ENCODE measurements at regions not wholly inside any gene's neighbourhood (a gene's known extent, or its start where the extent isn't known, plus 50 kb on each side); places are given as distances from the start of the nearest gene placed in this dataset.

- Histone ChIP-seq H3K4me2 (no peak overlapping the region), H3K27me3 (ENCODE audit: insufficient read depth, low read depth) (no peaks in the 10 kb centered on the region), H3K9me2 (ENCODE audit: insufficient read depth) (no peaks in the 10 kb centered on the region), H2AFZ (no peak overlapping the region), H3K27ac (no peak overlapping the region), H3K36me3 (ENCODE audit: low read depth) (no peaks in the 10 kb centered on the region), H3K4me1 (replicated peaks; ENCODE audit: insufficient read depth) (no peaks in the 10 kb centered on the region), H3K79me2 (ENCODE audit: low read depth) (no peaks in the 10 kb centered on the region), H3K9me3 (ENCODE audit: insufficient read depth, low read depth) (no peaks in the 10 kb centered on the region), H3K4me3 (no peak overlapping the region), H3F3A (ENCODE audit: insufficient read depth, low read depth) (no peaks in the 10 kb centered on the region), H4K20me1 (ENCODE audit: insufficient read depth) (no peaks in the 10 kb centered on the region)
- DNase-seq: no peak
- POLR2A ChIA-PET (ENCODE audit: unreplicated experiment): no interaction called here
- no TSS peak for BruUV-seq (replicated peaks)
- CTCF ChIA-PET: no interaction called here
- intact Hi-C loops (cut with micrococcal nuclease; ENCODE audit: unreplicated experiment): loop anchor here (2.0 kb wide), 2 partner anchors 713 to 1735 kb away; no protein-coding TSS in a partner anchor
- TF ChIP-seq EZH2 (IDR thresholded peaks at IDR 0.05; ENCODE audit: low read depth): no peak
- no peak for TF ChIP-seq CTCF (conservative IDR thresholded peaks at IDR 0.05)
Measured at GRCh38 chr1:238239343-238239742, 348.6 kb upstream of the ZP4 start.

- DNase-seq: no peak
- ChIA-PET CTCF (no interaction called here), POLR2A (ENCODE audit: unreplicated experiment) (no interaction called here)
- H3K9me3 ChIP-seq (ENCODE audit: insufficient read depth, low read depth): no peaks in the 10 kb centered on the region
- no peak overlapping the region for H3K4me2 ChIP-seq
- H3K36me3 ChIP-seq (ENCODE audit: low read depth): no peaks in the 10 kb centered on the region
- no peak overlapping the region for H3K4me3 ChIP-seq
- no peaks in the 10 kb centered on the region for H3K4me1 ChIP-seq (replicated peaks; ENCODE audit: insufficient read depth)
- no peaks in the 10 kb centered on the region for H3K79me2 ChIP-seq (ENCODE audit: low read depth)
- H3K27ac ChIP-seq: no peak overlapping the region
- intact Hi-C loops (cut with micrococcal nuclease; ENCODE audit: unreplicated experiment): no loop called here
- no peaks in the 10 kb centered on the region for H4K20me1 ChIP-seq (ENCODE audit: insufficient read depth)
- H3K9me2 ChIP-seq (ENCODE audit: insufficient read depth): no peaks in the 10 kb centered on the region; the same call in 1 of the 2 replicates
- H3K27me3 ChIP-seq (ENCODE audit: insufficient read depth, low read depth): no peaks in the 10 kb centered on the region
- no TSS peak for BruUV-seq (replicated peaks)
- no peak overlapping the region for H2AFZ ChIP-seq
- H3F3A ChIP-seq (ENCODE audit: insufficient read depth, low read depth): no peaks in the 10 kb centered on the region
- no peak for TF ChIP-seq EZH2 (IDR thresholded peaks at IDR 0.05; ENCODE audit: low read depth)
- no peak for TF ChIP-seq CTCF (conservative IDR thresholded peaks at IDR 0.05)
Measured at GRCh38 chr1:238233966-238234365, 343.2 kb upstream of the ZP4 start.

GRCh38 chr1:238232084-238232710, 341.5 kb upstream of the ZP4 start:
- CTCF ChIA-PET: no interaction called here
- TF ChIP-seq EZH2 (IDR thresholded peaks at IDR 0.05; ENCODE audit: low read depth) (no peak), CTCF (conservative IDR thresholded peaks at IDR 0.05) (no peak)
- Histone ChIP-seq H3K4me1 (replicated peaks; ENCODE audit: insufficient read depth) (no peaks in the 10 kb centered on the region), H3K27me3 (ENCODE audit: insufficient read depth, low read depth) (no peaks in the 10 kb centered on the region), H3K36me3 (ENCODE audit: low read depth) (no peaks in the 10 kb centered on the region), H3K4me3 (no peak overlapping the region), H3K9me2 (ENCODE audit: insufficient read depth) (no peaks in the 10 kb centered on the region; the same call in 1 of the 2 replicates), H3K9me3 (ENCODE audit: insufficient read depth, low read depth) (no peaks in the 10 kb centered on the region), H3F3A (ENCODE audit: insufficient read depth, low read depth) (no peaks in the 10 kb centered on the region), H3K79me2 (ENCODE audit: low read depth) (no peaks in the 10 kb centered on the region), H3K27ac (no peak overlapping the region), H4K20me1 (ENCODE audit: insufficient read depth) (no peaks in the 10 kb centered on the region), H3K4me2 (no peak overlapping the region), H2AFZ (no peak overlapping the region)
- POLR2A ChIA-PET (ENCODE audit: unreplicated experiment): no interaction called here
- no TSS peak for BruUV-seq (replicated peaks)
- no peak for DNase-seq
- intact Hi-C loops (cut with micrococcal nuclease; ENCODE audit: unreplicated experiment): no loop called here
